IPS DF 19.7 (cell line): ENCODE measurements at regions not wholly inside any gene's neighbourhood (a gene's known extent, or its start where the extent isn't known, plus 50 kb on each side); places are given as distances from the start of the nearest gene placed in this dataset.

Experiments
- DNase-seq: peaks from one replicate; pipeline ENCODE4 v3.0.0-alpha.2; 2013; ENCODE audit warnings: low read depth, low spot score

DNA sequence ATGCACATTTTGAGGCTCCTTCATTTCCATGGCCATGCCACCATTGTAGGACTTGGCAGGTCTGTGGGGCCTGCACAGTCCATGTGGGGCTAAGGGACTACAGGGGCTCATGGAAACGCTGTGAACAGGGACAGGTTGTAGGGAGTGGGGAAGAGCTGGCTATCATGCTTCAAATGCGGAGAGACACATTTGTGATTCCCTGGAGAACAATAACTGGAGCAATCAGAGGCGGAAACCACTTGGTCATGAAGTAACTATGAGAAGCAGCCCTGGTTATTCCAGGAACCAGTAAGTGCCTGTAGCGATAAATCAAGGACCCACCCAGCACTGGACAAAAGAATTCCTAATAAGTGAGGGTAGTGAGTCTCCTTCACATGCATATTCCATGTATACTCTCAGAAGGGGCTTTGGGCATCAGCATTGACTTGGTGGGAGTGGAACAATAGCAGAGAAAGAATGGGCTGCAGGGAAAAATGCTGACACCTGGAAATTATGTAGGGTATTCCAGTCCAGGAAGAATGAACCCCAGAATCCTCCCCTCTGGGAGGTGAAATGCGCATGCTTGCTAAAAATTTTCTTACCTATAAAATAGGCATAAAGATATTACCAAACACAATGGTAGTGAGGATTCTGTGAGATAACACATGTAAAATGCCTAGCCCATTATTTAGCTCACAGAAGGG lies 251.4 kb upstream of the ROPN1 start:
- no peak for DNase-seq

DNA sequence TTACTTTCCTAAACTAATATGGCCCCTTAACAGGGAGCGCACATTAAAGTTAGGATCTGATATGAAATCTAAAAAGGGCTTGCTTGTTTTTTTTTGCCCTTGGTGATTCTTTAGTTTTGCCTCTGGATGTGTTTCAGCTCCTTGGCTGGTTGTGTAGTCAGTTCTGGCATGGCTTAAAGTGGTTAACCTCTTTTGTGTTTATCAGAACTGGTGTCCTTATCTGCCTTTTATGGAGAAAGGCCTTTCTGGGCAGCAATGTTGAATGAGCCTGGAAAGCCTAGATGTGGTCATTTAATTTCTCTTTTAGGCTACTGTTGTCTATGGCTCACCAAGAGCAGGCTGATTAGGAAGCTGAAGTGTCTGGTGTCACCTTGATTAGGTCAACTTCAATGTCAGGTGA lies 254.5 kb upstream of the ROPN1 start:
- DNase-seq = no peak

DNA sequence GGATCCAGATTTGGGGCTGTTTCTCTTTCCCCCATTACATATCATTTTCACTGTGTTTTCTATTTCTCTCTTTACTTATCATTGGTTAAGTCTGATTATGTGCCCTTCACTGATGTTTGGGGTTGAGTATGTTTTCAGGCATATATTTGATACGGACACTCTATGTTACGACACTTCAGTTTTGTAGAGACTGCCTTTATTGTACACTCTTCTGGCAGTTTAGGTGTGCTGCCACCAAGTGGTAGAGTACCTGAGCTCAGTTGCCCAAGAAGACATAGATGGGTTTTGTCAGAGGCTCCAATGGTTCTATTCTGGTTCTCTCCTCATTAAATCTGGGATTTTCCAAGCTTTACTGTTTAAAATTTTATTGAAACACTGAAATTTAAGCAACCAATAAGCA lies 255.0 kb upstream of the ROPN1 start:
- no peak for DNase-seq

DNA sequence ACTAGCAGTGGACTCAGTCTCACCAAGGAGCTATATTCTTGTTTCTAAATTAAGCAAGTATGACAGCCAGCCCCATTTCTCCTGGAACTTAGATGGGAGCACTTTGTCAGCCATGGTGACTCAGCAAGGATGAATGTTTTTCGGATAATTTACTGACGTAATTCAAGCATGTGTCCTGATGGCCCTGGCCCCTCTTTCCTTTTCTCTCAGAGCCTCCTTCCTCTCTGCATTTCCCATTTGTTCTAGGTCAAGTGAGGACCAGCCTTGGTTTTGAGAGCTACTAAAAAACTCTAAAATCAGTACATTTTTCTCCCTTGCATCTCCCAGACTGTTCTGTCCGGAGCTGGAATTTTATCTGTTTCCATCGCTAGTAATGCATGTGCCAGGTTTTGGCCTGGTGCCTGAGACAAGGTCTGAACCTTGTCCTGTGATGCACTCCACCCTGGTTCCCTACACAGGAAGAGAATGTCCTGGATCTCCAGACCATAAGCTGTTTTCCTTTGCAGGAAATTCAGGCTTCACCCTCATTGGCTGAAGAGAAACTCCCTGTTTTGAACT lies 256.6 kb upstream of the ROPN1 start:
- DNase-seq = no peak

DNA sequence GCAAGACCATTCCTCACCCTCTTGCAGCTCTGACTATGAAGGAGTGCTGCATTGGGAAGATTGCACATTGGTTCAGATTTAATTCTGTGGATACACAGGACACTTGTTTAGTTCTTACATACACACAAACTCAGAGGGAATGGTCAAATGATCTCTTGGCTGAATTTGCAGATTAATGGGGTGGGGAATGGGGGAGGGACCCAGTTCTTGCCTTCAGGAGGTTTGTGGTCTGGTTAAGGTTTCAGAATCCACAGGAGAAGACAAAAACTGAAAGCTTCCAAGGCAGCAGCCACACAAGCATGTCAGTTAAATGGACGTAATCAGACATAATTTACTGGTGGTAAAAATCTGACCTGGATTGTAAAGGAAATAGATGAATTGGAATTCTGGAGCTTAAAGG lies 257.1 kb upstream of the ROPN1 start:
- DNase-seq = no peak

DNA sequence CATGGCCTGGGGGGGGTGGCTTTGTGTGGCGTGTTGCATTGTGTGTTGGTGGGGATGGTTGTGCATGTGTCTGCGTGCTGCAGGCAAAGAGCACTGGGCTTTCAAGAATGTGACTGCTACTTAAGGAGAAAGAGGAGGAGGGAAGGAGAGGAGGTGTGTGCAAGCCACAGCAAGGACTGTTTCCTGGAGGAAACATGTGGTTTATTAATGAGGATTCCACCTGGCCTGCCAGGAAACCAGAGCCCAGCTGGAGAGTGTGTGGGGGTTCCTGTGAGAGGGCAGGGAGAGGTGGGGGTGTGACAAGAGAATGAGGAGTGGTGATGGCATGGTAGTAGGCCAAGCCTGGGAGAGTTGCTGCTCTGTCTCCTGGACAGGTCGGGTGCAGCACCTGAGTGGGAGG lies 258.1 kb upstream of the ROPN1 start:
- DNase-seq = no peak

DNA sequence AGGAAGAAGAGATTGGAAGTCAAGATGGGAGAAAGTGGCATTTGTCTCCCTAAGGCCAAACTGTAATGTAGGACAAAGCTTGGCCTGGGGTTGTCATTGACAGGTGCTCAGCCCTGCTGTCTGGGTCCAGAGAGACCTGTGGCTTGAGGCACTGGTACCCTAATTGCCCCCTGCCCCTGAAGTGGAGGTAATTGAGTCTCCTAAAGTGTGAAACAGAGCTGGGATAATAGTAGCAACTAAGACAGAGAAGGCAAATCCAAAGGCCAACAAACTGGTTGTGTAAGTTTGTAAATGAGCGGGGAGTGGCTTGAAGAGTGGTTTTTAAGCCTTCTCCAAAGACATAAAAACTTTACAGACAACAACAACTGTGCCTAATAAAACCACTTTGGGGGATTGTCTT lies 264.2 kb upstream of the ROPN1 start:
- DNase-seq = no peak

DNA sequence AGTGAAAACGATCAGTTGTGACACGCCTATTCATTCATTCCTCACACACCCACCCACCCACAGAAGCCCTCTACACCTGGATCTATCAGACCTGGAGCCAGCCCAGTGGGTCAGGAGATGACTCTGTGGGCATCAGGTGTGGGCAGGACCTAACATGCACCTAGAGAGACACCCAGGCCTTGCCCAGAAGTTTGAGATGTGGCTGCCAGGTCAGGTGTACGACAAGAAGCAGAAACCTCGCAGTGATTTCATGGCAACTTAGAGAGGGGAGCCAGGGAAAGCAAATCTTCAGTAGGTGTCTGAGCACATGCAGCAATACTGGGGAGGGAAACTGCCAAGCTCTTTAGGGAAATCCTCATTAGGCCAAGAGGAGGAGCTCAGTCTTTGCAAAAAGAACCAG lies 264.7 kb upstream of the ROPN1 start:
- no peak for DNase-seq

DNA sequence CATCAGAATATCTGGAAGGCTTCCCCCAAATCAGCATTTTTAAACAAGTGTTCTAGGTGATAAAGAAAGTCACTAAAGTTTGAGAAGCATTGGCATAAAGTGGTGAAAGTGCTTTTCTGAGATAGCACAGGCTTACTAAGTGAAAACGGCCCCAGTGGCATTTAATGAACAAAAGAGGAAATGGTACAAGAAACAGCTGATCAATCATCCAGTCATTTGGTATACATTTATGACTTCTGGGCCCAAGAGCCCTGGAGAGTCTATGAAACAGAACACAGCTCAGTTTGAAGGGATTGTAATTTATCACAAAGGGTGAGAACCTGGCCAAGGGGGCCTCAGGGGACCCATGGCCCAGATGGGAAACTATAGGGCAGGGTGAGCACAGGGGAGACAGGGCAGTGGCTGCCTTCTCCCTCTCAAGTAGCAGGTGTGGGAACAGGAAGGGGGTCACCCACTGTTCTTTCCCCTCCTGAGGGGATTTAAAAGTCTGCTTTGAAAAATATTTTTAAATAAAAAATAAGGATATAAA lies 265.5 kb upstream of the ROPN1 start:
- no peak for DNase-seq

DNA sequence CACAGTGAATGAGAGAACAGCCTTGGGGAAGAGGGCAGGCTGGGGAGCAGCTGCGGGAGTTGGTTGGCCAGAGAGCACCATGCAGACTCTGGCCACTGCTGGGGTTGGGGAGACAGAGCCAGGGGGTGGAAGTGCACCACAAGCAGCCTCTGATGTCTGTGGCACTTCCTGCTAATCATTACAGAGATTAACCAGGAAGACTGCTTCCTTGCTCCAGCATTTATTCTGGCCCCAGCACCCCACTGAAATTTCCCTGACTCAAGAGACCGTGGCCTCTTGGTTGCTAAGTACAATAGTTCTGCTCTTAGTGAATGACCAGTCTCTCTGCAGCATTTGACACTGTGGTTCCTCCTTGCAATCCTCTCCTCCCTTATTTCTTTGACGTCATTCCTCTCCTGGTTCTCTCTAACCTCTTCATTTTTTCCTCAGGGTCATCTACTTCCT lies 266.2 kb upstream of the ROPN1 start:
- no peak for DNase-seq

DNA sequence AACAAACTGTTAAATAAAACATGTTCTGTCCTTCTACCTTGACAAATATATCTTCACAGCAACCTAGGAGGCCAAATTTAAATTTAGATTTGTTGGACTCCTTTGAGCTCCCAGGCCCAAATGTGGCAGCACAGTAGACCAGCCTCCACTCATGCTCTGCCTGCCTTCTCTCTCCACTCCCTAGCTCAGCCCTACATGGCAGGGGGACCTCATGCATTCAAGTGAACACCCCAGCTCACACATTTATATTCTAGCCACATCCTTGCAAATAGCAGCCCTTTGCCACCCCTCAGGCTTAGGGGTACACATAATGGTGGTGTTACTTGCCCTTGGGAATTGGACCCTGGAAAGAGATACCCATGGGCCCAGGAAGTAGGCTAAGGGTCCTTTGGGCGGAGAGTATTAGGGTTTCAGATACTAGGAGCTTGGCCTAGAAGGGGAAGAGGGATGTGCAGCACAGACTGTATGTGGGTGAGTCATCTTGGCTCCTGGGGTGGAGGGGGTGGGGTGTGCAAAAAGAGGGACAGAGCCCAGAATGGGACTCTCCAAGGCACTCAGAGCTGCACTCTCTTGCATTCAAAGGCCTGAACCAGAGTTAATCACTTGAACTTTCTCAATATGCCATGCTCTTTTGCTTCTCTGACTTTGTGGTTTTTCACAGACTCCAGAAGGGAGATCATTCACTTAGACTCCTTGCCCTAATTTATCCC lies 268.4 kb upstream of the ROPN1 start:
- no peak for DNase-seq

DNA sequence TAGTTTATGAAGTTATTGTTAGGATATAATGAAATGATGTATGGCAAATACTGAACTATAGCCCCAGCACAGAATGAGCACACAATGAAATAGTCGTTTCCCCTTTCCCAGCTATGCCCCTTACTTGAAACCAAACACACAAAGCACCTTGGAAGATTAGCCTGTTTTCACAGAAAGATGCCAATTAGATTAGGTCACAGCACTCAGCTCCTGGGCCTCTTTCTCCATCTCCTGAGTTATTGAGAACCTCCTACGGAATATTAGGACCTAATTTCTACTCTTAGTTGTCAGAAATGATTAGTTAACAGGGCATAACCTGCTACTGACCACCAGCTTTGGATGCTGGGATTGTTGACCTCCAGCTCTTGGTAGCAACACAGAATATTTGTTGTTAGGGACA lies 269.4 kb upstream of the ROPN1 start:
- no peak for DNase-seq

DNA sequence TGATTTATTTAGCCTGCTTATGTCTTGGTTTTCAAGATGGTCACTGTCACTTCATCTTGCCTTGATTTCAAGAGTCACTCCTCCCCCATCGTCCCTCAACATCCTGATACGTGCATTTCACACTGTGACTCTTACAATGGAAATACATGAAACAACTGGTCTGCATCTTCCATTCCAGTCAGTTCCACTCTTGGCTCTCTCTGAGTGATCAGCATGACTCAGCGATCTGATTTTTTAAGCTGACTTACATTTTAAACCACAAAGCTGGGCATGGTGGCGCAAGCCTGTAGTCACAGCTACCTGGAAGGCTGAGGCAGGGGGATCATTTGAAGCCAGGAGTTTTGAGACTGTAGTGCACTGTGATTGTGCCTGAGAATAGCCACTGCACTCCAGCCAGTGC lies 271.2 kb upstream of the ROPN1 start:
- no peak for DNase-seq

DNA sequence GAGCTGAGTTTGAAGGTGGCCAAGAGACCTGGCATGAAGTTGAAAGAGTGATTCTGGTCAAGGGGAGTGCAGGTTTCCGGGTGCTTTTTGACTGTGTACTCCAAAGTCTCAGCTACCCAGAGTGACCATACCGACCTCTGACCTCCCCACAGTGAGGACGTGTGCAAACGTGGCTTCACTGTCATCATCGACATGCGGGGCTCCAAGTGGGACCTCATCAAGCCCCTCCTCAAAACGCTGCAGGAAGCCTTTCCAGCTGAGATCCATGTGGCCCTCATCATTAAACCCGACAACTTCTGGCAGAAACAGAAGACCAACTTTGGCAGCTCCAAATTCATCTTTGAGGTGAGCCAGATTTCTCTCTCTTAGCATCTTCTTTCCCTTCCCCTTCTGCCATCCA lies 272.4 kb upstream of the ROPN1 start:
- no peak for DNase-seq

DNA sequence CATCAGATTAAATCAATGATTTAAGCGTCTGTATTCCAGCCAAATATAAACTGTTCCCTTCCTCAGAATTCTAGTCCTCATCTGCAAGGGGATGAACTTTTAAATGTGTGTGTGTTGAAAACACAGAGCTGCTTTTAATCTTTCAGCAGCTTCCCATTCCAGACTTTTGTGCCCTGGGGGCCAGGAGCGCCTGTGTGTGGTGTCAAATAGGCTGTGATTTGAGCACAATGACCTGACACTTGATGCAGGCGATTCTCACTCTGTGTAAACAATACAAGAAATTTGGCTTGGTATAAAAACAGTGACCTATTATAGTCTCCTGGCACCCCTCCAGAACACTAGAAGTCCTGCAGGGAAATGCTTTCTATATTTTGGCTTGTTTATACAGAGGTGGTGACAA lies 274.6 kb upstream of the ROPN1 start:
- DNase-seq = no peak

DNA sequence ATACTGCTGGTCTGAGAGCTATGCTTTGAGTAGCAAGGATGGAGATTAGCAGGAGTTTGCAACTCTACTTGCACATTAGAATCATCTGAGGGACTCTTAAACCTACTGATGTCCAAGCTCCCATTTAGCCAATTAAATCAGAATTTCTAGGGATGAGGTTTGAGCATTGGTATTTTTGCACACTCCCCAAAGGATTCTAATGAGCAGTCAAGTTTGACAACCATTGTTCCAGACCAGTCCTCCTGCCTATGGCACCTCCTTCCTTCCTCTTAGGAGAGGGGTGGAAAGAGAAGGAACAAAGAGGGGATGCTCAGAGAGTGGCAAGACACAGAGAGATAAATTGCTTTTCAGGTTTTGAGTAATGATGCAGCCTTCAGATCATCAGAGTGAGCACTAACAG lies 275.5 kb upstream of the ROPN1 start:
- no peak for DNase-seq

DNA sequence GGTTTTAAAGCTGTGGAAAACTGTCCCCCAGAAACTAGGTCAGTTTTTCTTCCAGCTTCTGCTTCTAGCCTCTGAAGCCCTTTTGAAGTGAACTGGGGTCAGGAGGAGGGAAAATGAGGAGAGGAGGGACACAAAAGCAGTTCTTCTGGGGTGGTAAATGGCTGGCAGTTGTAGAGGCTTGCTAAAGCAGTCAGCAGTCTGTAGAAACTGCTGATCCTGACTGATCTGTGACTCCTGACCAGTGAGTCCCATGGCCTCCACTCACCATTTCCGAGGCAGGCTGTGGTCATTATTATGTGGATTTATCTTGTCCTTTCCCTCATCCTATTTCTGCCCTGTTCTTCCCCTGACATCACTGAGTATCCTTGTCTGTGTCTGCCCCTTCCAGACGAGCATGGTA lies 276.4 kb upstream of the ROPN1 start:
- no peak for DNase-seq

DNA sequence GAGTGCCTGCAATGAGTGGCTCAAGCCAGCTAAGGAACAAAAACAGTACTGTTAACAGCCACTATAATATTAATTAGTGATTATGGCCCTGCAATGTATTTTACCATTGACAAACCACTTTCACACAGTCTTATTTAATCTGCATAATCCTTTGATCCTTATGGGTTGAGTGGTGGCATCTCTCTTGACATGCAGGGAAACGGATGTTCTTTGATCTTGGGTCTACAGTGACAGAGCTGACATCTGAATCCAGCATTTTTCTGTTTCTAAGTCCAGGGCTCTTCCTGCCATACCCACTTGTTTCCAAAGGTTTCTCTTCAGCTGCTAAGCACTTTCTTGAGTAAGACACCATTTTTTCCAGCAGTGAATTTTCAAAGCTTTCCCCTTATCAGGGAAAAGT lies 277.7 kb upstream of the ROPN1 start:
- DNase-seq = no peak

DNA sequence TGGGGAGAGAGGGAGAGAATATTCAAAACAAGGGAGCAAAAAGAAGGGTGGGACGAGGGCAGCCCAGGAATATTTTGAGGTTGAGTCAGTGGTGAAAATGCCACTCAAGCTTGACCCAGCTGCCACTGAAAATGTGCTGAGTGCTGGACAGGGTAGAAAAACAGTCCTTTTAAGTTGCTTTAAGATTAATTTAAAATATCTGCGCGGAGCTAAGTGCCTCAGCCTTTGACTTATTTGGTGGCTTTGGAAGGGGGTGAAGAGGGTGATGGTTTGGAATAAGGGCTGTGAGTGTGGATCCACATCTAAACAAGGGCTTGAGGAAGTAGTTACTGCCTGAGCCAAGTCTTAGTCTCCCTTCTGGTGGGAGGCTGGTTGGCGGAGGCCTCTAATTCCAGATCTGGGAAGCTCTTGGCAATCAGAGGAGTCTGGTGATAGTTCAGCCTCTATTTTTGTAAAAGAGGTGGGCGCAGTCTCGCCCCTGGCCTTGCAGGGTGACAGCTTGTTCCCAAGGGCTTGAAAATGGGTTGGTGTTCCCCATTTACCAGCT lies 280.8 kb upstream of the ROPN1 start:
- no peak for DNase-seq

DNA sequence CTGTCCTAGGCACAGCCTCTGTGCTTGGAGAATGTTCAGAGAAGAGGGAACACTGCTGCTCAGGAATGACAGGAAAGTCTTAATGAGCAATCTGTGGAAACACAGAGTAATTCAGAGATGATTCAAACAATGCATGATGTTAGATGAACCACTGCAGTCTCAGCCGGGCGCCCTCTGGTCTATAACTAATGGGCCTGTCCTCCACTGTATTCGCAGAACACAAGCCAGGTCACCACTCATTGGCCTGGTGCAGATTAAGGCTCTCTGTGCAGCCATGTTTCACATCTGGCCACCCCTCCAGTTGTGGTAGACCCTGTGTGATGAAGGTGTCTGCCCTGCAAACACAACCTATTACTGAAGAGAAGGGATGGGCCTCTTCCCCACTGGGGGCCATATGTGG lies 281.7 kb upstream of the ROPN1 start:
- no peak for DNase-seq

DNA sequence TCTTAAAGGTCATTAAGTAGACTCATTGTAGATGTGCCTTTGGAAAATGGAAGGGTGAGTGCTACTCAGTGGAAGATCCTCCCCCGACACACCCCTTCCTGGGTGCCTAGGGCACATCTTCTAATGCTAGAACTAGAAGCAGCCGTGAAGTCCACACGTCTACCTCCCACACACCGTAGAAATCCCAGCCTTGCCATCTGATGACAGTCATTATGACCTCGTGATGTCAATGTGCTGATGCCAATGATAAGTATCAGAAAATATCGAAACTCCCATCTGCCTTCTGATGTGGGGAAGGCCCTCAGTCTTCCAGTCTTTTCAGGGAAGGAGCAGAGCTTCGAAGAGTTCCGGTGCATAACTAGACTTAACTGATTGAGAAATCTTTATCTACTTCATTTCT lies 282.1 kb upstream of the ROPN1 start:
- DNase-seq = no peak

DNA sequence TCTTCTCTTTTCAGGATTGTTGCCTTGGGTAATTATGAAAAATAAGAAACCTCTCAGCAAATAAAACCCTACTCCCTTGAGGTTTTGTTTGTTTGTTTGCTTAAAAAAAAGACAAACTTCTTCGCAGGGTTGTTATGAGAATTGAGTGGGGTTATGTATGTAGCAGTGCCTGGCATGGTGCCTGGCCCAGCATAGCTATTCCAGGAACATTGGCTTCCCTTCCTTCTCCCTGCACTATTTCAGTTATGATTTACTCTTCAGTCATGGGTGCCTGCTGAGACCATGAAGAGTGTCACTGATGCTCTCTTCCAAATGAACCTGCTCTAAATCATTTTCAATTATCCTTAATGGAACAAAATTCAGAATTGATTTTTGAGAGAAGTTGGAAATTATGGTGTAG lies 283.5 kb upstream of the ROPN1 start:
- DNase-seq = no peak

DNA sequence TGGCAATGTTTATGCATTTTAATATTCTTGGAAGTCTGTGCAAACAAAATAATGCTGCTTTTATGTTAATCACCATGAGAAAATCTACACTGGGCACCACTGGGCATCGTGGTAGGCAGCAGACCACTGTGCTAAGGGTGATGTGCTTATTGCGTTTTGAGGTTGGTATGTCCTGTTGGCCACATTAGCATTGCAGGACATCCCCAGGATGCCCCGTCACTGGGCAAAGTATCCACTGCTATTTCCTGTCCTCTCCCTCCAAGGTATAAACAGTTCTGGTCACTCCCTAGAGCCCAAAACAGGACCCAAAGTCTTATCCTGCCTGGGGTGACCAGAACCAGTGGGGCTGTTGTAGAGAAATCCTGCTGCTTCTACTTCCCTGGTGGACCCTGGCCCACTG lies 284.2 kb upstream of the ROPN1 start:
- DNase-seq = no peak
